ENCODE measurements at regions not wholly inside any gene's neighbourhood (a gene's known extent, or its start where the extent isn't known, plus 50 kb on each side); places are given as distances from the start of the nearest gene placed in this dataset.

GRCh38 chr5:98144116-98144515 is 629.3 kb upstream of the RGMB start:
- Histone ChIP-seq H3K4me3 (no peak overlapping the region), H3K27ac (no peak overlapping the region), H3K4me1 (no peaks in the 10 kb centered on the region), H3K9me3 (no peaks in the 10 kb centered on the region), H3K27me3 (ENCODE audit: insufficient read depth in 3 of 3, low read length in 2 of 3) (no peaks in the 10 kb centered on the region), H3K36me3 (ENCODE audit: insufficient read depth in 1 of 2, low read depth in 1 of 2) (no peaks in the 10 kb centered on the region)
- no peak for DNase-seq
- intact Hi-C loops (cut with DNase I) = no loop called here
- no peak for ATAC-seq
- 50 to 77% (median 70%) methylated on average over 1 of the region's 1 CpG for WGBS, 3 donors
- TF ChIP-seq CTCF (IDR thresholded peaks at IDR 0.05) = no peak

- H3K36me3 ChIP-seq (ENCODE audit: insufficient read depth in 1 of 2, low read depth in 1 of 2) = no peaks in the 10 kb centered on the region
- no peak for DNase-seq
- H3K9me3 ChIP-seq = no peaks in the 10 kb centered on the region
- WGBS, 3 donors = 83 to 93% (median 84%) methylated on average over 2 of the region's 2 CpGs
- ATAC-seq = no peak
- H3K4me3 ChIP-seq = no peak overlapping the region
- H3K27me3 ChIP-seq (ENCODE audit: insufficient read depth in 3 of 3, low read length in 2 of 3) = no peaks in the 10 kb centered on the region
- intact Hi-C loops (cut with DNase I) = no loop called here
- no peaks in the 10 kb centered on the region for H3K4me1 ChIP-seq
- TF ChIP-seq CTCF (IDR thresholded peaks at IDR 0.05) = no peak
- H3K27ac ChIP-seq = no peak overlapping the region
These were observed 628.8 kb upstream of the RGMB start for GRCh38 chr5:98144710-98145109.

GRCh38 chr5:98157368-98157767 is 616.1 kb upstream of the RGMB start:
- Histone ChIP-seq H3K27me3 (ENCODE audit: insufficient read depth in 3 of 3, low read length in 2 of 3) (no peaks in the 10 kb centered on the region), H3K4me1 (no peaks in the 10 kb centered on the region), H3K9me3 (no peaks in the 10 kb centered on the region), H3K4me3 (no peak overlapping the region), H3K36me3 (ENCODE audit: insufficient read depth in 1 of 2, low read depth in 1 of 2) (no peaks in the 10 kb centered on the region), H3K27ac (no peak overlapping the region)
- DNase-seq (no peak), ATAC-seq (no peak)
- WGBS, 3 donors = 82 to 85% (median 84%) methylated on average over 4 of the region's 4 CpGs
- TF ChIP-seq CTCF (IDR thresholded peaks at IDR 0.05) = no peak
- intact Hi-C loops (cut with DNase I) = no loop called here

GRCh38 chr5:98158440-98158839 is 615.0 kb upstream of the RGMB start:
- ATAC-seq = no peak
- no peak for DNase-seq
- H3K36me3 ChIP-seq (ENCODE audit: insufficient read depth in 1 of 2, low read depth in 1 of 2) = no peaks in the 10 kb centered on the region
- intact Hi-C loops (cut with DNase I) = no loop called here
- whole genome bisulfite sequencing, 3 donors = 95 to 97% (median 95%) methylated on average over 6 of the region's 6 CpGs
- TF ChIP-seq CTCF (IDR thresholded peaks at IDR 0.05) = no peak
- H3K27me3 ChIP-seq (ENCODE audit: insufficient read depth in 3 of 3, low read length in 2 of 3) = no peaks in the 10 kb centered on the region
- H3K9me3 ChIP-seq = no peaks in the 10 kb centered on the region
- H3K4me1 ChIP-seq = no peaks in the 10 kb centered on the region
- no peak overlapping the region for H3K27ac ChIP-seq
- no peak overlapping the region for H3K4me3 ChIP-seq

- no peak for ATAC-seq
- intact Hi-C loops (cut with DNase I) = no loop called here
- Histone ChIP-seq H3K4me1 (no peaks in the 10 kb centered on the region), H3K9me3 (no peaks in the 10 kb centered on the region), H3K36me3 (ENCODE audit: insufficient read depth in 1 of 2, low read depth in 1 of 2) (no peaks in the 10 kb centered on the region), H3K27ac (no peak overlapping the region), H3K27me3 (ENCODE audit: insufficient read depth in 3 of 3, low read length in 2 of 3) (no peaks in the 10 kb centered on the region), H3K4me3 (no peak overlapping the region)
- DNase-seq = no peak
- TF ChIP-seq CTCF (IDR thresholded peaks at IDR 0.05) = no peak
- WGBS, 3 donors = 68 to 70% (median 68%) methylated on average over 4 of the region's 4 CpGs
These were observed 609.5 kb upstream of the RGMB start for GRCh38 chr5:98163796-98164493.
